BJ (cell line): ENCODE measurements at regions not wholly inside any gene's neighbourhood (a gene's known extent, or its start where the extent isn't known, plus 50 kb on each side); places are given as distances from the start of the nearest gene placed in this dataset.

Source experiments
- CTCF ChIA-PET: fragments of 350-600 bp; formaldehyde crosslinking; extraction: SDS; loops from one replicate; lab custom pipeline; 2021; ENCODE audit warnings: antibody characterized with exemption, inconsistent platforms; lab: Yijun Ruan, JAX
- POLR2A ChIA-PET: fragments of 300-600 bp; sonication (Branson Sonifier 250); formaldehyde crosslinking; extraction: SDS; loops from one replicate; lab custom pipeline; 2021; ENCODE audit warnings: antibody characterized with exemption; lab: Charles Lee
- DNase-seq: peaks from one replicate; pipeline ENCODE4 v3.0.0-alpha.2; 2011; ENCODE audit warnings: low read depth
- H3K27me3 ChIP-seq: 2 replicates; pipeline ENCODE4 v1.6.0; 2011; ENCODE audit warnings: low read length; ENCODE audit not compliant: control insufficient read depth, insufficient read depth
- H3K36me3 ChIP-seq: 2 replicates; pipeline ENCODE4 v1.5.1; 2011; ENCODE audit warnings: low read length; ENCODE audit not compliant: control insufficient read depth, insufficient read depth
- H3K4me3 ChIP-seq: 2 replicates; pipeline ENCODE4 v1.5.1; 2011; ENCODE audit warnings: low read depth, mild to moderate bottlenecking, control low read depth, low read length
- TF ChIP-seq, protein P1 (sequence below): IDR thresholded peaks from 2 replicates; pipeline ENCODE4 v1.5.1; 2011; ENCODE audit warnings: low read depth, mild to moderate bottlenecking, control low read depth, inconsistent platforms, low read length, moderate library complexity; ENCODE audit not compliant: insufficient read depth

DNA sequence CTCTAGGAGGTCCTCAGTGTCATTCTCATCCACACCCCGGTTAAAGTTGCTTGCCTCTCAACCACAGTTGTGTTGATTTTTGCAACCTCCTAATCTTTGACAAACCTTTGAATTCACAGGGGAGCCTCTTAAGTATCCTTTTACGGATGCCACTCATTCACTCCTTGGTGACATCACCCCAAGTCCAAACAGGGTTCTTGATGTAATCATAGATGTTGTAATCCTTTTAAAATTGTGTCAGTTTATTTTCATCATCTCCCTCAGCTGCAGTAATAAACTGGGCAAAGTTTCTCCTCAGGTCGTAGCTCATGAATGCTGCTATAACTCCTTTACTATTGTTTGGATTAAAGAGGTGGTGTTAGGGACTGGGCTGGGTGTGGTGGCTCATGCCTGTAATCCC lies 637.2 kb upstream of the NUDT12 start:
- no peak for DNase-seq
- no peak overlapping the region for H3K4me3 ChIP-seq

DNA sequence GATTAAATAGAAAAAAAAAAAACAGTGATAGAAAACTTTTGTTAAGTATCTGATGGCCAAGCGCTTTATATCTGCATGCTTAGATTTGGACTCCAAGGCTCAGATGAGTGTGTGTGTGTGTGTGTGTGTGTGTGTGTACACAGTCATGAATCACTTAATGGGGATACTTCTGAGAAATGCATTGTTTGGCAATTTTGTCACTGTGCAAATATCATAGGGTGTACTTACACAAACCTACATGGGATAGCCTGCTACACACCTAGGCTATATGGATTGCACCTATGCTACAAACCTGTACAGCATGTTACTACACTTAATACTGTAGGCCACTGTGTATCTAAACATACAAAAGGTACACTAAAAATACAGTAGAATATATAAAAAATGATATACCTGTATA lies 635.6 kb upstream of the NUDT12 start:
- POLR2A ChIA-PET: no interaction called here
- TF ChIP-seq, protein P1, sequence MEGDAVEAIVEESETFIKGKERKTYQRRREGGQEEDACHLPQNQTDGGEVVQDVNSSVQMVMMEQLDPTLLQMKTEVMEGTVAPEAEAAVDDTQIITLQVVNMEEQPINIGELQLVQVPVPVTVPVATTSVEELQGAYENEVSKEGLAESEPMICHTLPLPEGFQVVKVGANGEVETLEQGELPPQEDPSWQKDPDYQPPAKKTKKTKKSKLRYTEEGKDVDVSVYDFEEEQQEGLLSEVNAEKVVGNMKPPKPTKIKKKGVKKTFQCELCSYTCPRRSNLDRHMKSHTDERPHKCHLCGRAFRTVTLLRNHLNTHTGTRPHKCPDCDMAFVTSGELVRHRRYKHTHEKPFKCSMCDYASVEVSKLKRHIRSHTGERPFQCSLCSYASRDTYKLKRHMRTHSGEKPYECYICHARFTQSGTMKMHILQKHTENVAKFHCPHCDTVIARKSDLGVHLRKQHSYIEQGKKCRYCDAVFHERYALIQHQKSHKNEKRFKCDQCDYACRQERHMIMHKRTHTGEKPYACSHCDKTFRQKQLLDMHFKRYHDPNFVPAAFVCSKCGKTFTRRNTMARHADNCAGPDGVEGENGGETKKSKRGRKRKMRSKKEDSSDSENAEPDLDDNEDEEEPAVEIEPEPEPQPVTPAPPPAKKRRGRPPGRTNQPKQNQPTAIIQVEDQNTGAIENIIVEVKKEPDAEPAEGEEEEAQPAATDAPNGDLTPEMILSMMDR: no peak
- H3K4me3 ChIP-seq: no peak overlapping the region
- H3K27me3 ChIP-seq: no peaks in the 10 kb centered on the region
- CTCF ChIA-PET: no interaction called here
- no peaks in the 10 kb centered on the region for H3K36me3 ChIP-seq
- DNase-seq: no peak

More for the DNA sequence above, 637.2 kb upstream of the NUDT12 start:
- TF ChIP-seq, protein P1: no peak
- Histone ChIP-seq H3K36me3 (no peaks in the 10 kb centered on the region), H3K27me3 (no peaks in the 10 kb centered on the region)
- ChIA-PET POLR2A (no interaction called here), CTCF (no interaction called here)

DNA sequence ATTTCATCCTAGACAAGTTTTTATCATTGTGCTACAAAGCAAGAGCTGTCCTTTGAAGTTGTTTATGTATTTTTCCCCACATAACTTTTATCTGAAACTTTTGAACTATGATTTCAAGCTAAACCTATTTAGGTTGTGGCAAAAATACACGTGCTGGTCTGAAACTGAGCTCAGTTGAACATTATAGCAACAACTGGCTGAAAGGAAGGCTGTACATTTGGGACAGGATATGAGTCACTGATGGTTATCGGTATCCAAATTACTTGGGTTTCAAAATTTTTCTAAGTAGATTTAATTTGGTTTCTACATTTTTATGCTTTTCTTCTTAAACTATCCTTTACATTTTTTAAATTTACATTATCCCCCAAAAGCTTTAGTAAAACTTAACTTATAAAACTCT lies 627.3 kb upstream of the NUDT12 start:
- no peaks in the 10 kb centered on the region for H3K36me3 ChIP-seq
- TF ChIP-seq, protein P1: no peak
- H3K27me3 ChIP-seq: no peaks in the 10 kb centered on the region
- ChIA-PET CTCF (interaction anchor here (1.6 kb wide), 1 partner anchor 11 kb away, joined by 6 read pairs; no protein-coding TSS in a partner anchor), POLR2A (no interaction called here)
- H3K4me3 ChIP-seq: no peak overlapping the region
- no peak for DNase-seq

DNA sequence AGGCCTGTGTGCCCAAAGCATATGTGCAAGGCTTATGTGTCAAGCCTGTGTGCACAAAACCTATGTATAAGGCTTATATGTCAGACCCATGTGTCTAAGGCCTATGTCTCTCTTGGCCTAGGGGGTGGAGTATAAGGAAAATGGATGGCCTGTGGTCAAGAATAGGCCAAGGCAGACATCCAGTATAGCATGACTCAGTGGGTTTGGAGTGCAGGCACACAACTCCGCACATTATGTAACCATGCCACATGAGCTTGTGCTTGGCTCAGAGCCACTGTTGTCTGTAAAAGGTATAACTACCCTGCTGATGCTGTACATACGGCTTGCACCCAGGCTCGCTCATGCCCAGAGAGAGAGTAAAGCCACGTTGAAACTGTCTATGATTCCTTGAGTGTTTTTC lies 626.4 kb upstream of the NUDT12 start:
- ChIA-PET POLR2A (no interaction called here), CTCF (interaction anchor here (1.6 kb wide), 1 partner anchor 10 kb away, joined by 6 read pairs; no protein-coding TSS in a partner anchor)
- TF ChIP-seq, protein P1: no peak
- no peaks in the 10 kb centered on the region for H3K27me3 ChIP-seq
- H3K36me3 ChIP-seq: no peaks in the 10 kb centered on the region
- H3K4me3 ChIP-seq: no peak overlapping the region
- no peak for DNase-seq

DNA sequence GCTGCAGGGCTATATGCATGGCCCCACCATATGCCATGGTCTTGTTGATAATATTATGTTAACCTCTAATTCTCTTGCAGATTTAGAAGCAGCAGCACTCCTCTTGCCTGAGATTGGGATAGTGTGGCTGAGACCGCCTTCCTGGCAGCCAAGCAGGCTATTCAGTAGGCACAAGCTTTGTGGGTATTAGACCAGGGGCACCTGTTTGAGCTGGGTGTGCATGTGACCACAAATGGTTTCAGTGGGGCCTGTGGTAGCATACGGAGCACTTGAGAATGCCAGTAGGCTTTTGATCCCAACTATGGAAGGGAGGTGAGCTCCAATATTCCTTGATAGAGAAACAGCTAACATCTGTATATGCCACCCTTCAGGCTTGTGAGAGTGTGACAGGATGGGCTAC lies 625.1 kb upstream of the NUDT12 start:
- Histone ChIP-seq H3K36me3 (no peaks in the 10 kb centered on the region), H3K27me3 (no peaks in the 10 kb centered on the region), H3K4me3 (no peak overlapping the region)
- CTCF ChIA-PET: interaction anchor here (0.9 kb wide), 1 partner anchor 9 kb away, joined by 3 read pairs; no protein-coding TSS in a partner anchor
- POLR2A ChIA-PET: no interaction called here
- DNase-seq: no peak
- TF ChIP-seq, protein P1: no peak
